Astrocyte of the spinal cord (primary cell): ENCODE measurements at regions not wholly inside any gene's neighbourhood (a gene's known extent, or its start where the extent isn't known, plus 50 kb on each side); places are given as distances from the start of the nearest gene placed in this dataset.

Source experiments
- DNase-seq: peaks from one replicate; pipeline ENCODE4 v3.0.0; 2011; ENCODE audit warnings: low read depth, low spot score
- H3K4me3 ChIP-seq: 2 replicates; pipeline ENCODE4 v1.5.1; 2011; ENCODE audit warnings: low read depth, mild to moderate bottlenecking, low read length, moderate library complexity
- in situ Hi-C: cut with HindIII; loops from 2 replicates; pipeline ENCODE4 v1.10.0; 2017; ENCODE audit warnings: low sequenced_read_pairs
- TF ChIP-seq, protein P1 (sequence below): IDR thresholded peaks from 2 replicates; pipeline ENCODE4 v1.5.1; 2012; ENCODE audit warnings: low read depth, mild to moderate bottlenecking, low read length, inconsistent platforms

DNA sequence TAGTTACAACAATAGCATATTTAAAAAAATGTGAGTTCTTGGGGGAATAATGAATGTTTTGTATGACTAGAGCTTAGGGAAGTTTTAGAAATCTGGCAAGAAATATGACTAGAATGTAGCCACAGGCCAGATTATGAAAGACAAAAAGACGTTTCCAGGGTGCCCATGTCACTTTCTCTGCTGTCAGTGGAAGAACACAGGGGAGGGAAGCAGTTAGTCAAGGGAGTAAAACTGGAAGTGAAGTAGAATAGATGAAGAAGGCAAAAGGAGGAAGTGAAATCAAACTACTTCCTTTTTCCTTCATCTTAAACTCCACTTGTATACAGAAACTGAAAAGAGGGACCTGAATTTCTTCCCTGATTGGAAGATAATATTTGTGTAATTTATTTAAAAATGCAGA is 81.2 kb upstream of the ATP2B1 start:
- no peak for DNase-seq
- H3K4me3 ChIP-seq: no peak overlapping the region
- TF ChIP-seq, protein P1, sequence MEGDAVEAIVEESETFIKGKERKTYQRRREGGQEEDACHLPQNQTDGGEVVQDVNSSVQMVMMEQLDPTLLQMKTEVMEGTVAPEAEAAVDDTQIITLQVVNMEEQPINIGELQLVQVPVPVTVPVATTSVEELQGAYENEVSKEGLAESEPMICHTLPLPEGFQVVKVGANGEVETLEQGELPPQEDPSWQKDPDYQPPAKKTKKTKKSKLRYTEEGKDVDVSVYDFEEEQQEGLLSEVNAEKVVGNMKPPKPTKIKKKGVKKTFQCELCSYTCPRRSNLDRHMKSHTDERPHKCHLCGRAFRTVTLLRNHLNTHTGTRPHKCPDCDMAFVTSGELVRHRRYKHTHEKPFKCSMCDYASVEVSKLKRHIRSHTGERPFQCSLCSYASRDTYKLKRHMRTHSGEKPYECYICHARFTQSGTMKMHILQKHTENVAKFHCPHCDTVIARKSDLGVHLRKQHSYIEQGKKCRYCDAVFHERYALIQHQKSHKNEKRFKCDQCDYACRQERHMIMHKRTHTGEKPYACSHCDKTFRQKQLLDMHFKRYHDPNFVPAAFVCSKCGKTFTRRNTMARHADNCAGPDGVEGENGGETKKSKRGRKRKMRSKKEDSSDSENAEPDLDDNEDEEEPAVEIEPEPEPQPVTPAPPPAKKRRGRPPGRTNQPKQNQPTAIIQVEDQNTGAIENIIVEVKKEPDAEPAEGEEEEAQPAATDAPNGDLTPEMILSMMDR: no peak
- in situ Hi-C loops: no loop called here

DNA sequence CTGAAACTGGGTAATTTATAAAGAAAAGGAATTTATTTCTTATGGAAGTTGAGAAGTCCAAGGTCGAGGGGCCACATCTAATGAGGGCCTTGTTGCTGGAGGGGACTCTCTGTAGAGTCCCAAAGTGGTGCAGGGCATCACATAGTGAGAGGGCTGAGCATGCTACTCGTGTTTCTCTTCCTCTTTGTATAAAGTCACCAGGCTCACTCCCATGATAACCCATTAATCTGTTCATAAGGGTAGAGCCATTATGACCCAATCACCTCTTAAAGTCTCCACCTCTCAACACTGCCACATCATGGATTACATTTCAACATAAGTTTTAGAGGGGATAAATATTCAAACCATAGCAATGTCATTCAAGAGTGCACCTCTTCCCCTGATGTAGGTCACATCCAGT is 79.1 kb upstream of the ATP2B1 start:
- no peak overlapping the region for H3K4me3 ChIP-seq
- TF ChIP-seq, protein P1: no peak
- in situ Hi-C loops: no loop called here
- DNase-seq: no peak

DNA sequence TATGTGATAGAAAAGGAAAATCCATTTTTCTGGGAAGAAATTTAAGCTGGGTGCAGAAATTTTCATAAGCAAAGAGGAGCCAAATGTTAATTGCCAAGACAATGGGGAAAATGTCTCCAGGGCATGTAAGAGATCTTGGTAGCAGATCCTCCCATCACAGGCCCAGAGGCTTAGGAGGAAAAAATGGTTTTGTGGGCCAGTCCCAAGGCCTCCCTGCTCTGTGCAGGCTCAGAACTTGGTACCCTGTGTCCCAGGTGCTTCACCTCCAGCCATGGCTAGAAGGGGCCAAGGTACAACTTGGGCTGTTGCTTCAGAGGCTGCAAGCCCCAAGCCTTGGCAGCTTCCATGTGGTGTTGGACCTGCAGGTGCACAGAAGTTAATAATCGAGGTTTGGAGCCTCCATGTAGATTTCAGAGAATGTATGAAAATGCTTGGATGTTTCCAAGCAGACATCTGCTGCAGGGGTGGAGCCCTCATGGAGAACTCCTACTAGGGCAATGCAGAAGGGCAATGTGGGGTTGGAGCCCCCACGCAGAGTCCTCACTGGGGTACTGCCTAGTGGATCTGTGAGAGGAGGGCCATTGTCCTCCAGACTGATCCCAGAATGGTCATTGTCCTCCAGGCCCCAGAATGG is 77.7 kb upstream of the ATP2B1 start:
- in situ Hi-C loops: no loop called here
- no peak for DNase-seq
- H3K4me3 ChIP-seq: no peak overlapping the region
- TF ChIP-seq, protein P1: no peak

DNA sequence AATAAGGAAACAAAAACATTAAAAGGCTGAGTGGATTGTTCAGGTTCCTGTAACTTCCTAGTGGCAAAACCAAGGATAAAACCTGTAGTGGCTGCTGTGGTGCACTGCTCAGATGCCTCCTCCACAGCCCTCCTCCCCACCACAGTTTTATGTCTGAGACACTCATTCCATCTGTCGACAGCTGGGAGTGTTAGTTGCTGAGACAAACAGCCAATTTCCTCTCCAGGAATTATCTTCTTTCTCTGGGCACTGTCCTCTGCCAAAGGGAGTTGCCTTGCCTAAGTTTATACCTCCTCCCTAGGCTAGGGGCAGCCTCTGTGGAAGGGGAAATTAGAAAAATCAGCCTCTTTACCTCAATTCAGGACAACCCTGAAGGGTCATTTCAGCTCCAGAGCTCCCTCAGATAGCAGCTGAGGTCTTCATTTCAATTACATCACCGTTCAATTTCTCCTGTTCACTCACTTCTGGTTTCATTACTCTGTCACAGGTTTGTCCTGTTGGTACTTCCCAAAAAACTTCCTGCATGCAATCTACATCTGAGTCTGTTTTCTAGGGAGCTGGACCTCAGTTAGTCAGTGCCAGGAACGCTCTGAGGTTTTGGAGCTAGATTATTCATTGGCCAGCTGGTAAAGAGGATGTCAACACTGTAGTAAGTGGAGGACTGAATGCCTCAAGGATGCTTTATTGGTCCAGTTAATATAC is 74.9 kb upstream of the ATP2B1 start:
- peak; percentile 12 for DNase-seq
- no peak overlapping the region for H3K4me3 ChIP-seq
- TF ChIP-seq, protein P1: no peak
- in situ Hi-C loops: no loop called here

DNA sequence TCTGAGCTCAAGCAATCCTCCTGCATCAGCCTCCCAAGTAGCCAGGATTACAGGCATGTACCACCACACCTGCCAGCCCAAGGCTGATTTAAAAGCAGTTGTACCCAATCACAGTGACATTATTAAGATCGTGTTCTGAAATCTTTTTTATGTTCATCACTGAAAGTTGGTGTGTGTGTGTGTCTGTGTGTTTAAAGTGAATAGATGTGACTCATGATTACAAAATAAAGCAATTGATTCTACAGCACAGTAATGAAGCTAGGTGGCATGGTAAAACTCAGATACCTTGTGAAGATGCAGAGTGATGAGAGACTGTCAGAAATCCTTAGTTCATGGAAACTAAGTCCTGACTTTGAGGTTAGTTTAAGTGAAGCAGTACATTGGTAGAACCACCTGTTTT is 74.2 kb upstream of the ATP2B1 start:
- in situ Hi-C loops: no loop called here

DNA sequence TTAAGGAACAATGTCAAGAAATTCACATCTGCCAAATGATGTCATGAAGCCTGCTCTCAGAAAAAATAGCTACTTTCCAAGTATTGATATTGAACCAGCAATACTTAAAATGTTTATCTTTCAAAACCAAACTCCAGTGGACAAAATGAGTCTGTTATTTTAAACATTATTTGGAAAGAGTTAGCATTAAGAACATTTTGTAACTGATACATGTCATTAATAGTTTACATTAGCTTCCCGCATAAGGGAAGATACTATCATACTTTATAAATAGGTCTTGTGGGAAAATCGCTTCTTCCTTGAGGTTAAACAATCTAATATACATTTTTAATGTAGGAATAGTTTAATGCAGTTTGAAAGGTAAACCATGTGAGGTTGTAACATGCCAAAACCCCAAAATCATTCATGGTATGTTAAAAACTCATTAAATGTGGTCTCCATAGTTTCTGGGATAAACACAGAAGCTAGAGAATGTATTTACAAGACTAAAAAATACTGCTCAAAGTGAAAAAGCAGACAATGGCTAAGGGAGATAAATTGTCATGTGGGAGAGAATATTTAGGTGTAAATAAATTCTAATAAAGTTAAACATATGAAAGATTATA is 73.4 kb upstream of the ATP2B1 start:
- in situ Hi-C loops: no loop called here

More for the DNA sequence above, 74.2 kb upstream of the ATP2B1 start:
- TF ChIP-seq, protein P1: no peak
- no peak for DNase-seq
- H3K4me3 ChIP-seq: no peak overlapping the region

More for the DNA sequence above, 73.4 kb upstream of the ATP2B1 start:
- TF ChIP-seq, protein P1: no peak
- DNase-seq: peak; percentile 16
- no peak overlapping the region for H3K4me3 ChIP-seq
